Mesothelial cell of epicardium (in vitro differentiated cells): ENCODE measurements at regions not wholly inside any gene's neighbourhood (a gene's known extent, or its start where the extent isn't known, plus 50 kb on each side); places are given as distances from the start of the nearest gene placed in this dataset.

Experiments used
- DNase-seq, 2 experiments: peaks; one replicate each; pipeline ENCODE4 v3.0.0; 2021; ENCODE audit warnings: low spot score in 2 of 2; ENCODE audit not compliant: unreplicated experiment in 2 of 2
- H3K27ac Mint-ChIP-seq: 2 replicates; pipeline ENCODE4 v1.8.0; 2021; ENCODE audit warnings: mixed read lengths
- H3K27me3 Mint-ChIP-seq: 2 replicates; pipeline ENCODE4 v1.8.0; 2021; ENCODE audit warnings: low read depth, mixed read lengths
- H3K36me3 Mint-ChIP-seq: 2 replicates; pipeline ENCODE4 v1.8.0; 2021; ENCODE audit warnings: mixed read lengths
- H3K4me1 Mint-ChIP-seq: 2 replicates; pipeline ENCODE4 v1.8.0; 2021; ENCODE audit warnings: mixed read lengths
- H3K4me3 Mint-ChIP-seq: 2 replicates; pipeline ENCODE4 v1.8.0; 2021; ENCODE audit warnings: mild to moderate bottlenecking, moderate library complexity, mixed read lengths
- H3K9me3 Mint-ChIP-seq: 2 replicates; pipeline ENCODE4 v1.8.0; 2021; ENCODE audit warnings: mixed read lengths
- CTCF ChIP-seq: fragments of 200-600 bp; sonication (generic); IDR thresholded peaks from one replicate; pipeline ENCODE4 v1.5.0; 2021; ENCODE audit warnings: antibody characterized with exemption; ENCODE audit not compliant: unreplicated experiment

- Mint-ChIP-seq H3K27me3 (no peaks in the 10 kb centered on the region), H3K9me3 (no peaks in the 10 kb centered on the region), H3K27ac (no peak overlapping the region), H3K36me3 (no peaks in the 10 kb centered on the region), H3K4me1 (peaks cover 7% of the 10 kb centered on the region), H3K4me3 (no peak overlapping the region)
- DNase-seq, result no peak
- TF ChIP-seq CTCF, result no peak
These were observed 2291.1 kb upstream of the PCDH20 start for GRCh38 chr13:63706751-63707150.

GRCh38 chr13:63704521-63704920 is 2288.9 kb upstream of the PCDH20 start:
- H3K9me3 Mint-ChIP-seq, result peaks cover 8% of the 10 kb centered on the region
- H3K27me3 Mint-ChIP-seq, result no peaks in the 10 kb centered on the region
- H3K27ac Mint-ChIP-seq, result no peak overlapping the region
- no peak for TF ChIP-seq CTCF
- DNase-seq, result no peak
- peaks cover 7% of the 10 kb centered on the region for H3K4me1 Mint-ChIP-seq
- no peak overlapping the region for H3K4me3 Mint-ChIP-seq
- H3K36me3 Mint-ChIP-seq, result no peaks in the 10 kb centered on the region

GRCh38 chr13:63700350-63700749 is 2284.7 kb upstream of the PCDH20 start:
- Mint-ChIP-seq H3K27me3 (no peaks in the 10 kb centered on the region), H3K4me1 (peaks cover 13% of the 10 kb centered on the region), H3K27ac (no peak overlapping the region), H3K9me3 (peaks cover 11% of the 10 kb centered on the region), H3K4me3 (no peak overlapping the region), H3K36me3 (no peaks in the 10 kb centered on the region)
- no peak for DNase-seq
- no peak for TF ChIP-seq CTCF

- H3K27ac Mint-ChIP-seq, result no peak overlapping the region
These were observed 2284.3 kb upstream of the PCDH20 start for GRCh38 chr13:63699948-63700347.

GRCh38 chr13:63696055-63696454 is 2280.4 kb upstream of the PCDH20 start:
- Mint-ChIP-seq H3K4me3 (no peak overlapping the region), H3K27me3 (no peaks in the 10 kb centered on the region), H3K27ac (no peak overlapping the region), H3K36me3 (peaks cover 2% of the 10 kb centered on the region), H3K9me3 (peaks cover 17% of the 10 kb centered on the region), H3K4me1 (peaks cover 6% of the 10 kb centered on the region)
- no peak for DNase-seq
- no peak for TF ChIP-seq CTCF

More at GRCh38 chr13:63699948-63700347, 2284.3 kb upstream of the PCDH20 start:
- TF ChIP-seq CTCF, result no peak
- no peak for DNase-seq
- Mint-ChIP-seq H3K4me1 (peaks cover 13% of the 10 kb centered on the region), H3K27me3 (no peaks in the 10 kb centered on the region), H3K9me3 (peaks cover 11% of the 10 kb centered on the region), H3K4me3 (no peak overlapping the region), H3K36me3 (no peaks in the 10 kb centered on the region)

GRCh38 chr13:63693696-63694095 is 2278.0 kb upstream of the PCDH20 start:
- DNase-seq, result no peak
- Mint-ChIP-seq H3K4me3 (no peak overlapping the region), H3K4me1 (peaks cover 6% of the 10 kb centered on the region), H3K9me3 (peaks cover 6% of the 10 kb centered on the region), H3K27ac (no peak overlapping the region), H3K36me3 (peaks cover 2% of the 10 kb centered on the region), H3K27me3 (no peaks in the 10 kb centered on the region)
- TF ChIP-seq CTCF, result no peak
